Anterior cingulate cortex (tissue), 58 donors: ENCODE measurements at regions not wholly inside any gene's neighbourhood (a gene's known extent, or its start where the extent isn't known, plus 50 kb on each side); places are given as distances from the start of the nearest gene placed in this dataset.
"Not testable (repeated sequence)": the region's sequence is repeated elsewhere in the genome, so short reads cannot be mapped to it uniquely, and the experiment has no call there.

Source experiments
- DNase-seq, 58 donors: peaks; one replicate each; lab custom pipeline; 2025; lab: John Stamatoyannopoulos, UW

DNA sequence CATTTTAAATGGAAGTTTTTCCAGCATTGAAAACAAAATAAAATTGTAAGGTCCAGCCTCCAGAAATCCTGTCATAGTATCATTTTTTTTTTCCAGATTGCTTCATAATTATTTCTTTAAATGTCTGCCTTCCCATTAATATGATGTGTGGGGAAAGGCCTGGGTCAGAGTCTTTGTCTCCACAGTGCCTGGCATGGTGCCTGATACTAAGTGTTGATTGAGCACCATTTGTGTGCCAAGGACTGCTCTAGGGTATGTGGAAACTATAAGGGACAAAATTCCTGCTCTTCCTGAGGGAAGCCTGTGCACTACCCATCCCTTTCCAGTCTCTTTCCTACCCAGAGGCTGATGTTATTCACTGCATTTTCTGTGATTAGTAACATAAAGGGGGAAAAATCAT lies 53.1 kb upstream of the BEND4 start:
- DNase-seq = no peak

GRCh38 chr4:42216664-42217063 lies 64.2 kb upstream of the BEND4 start:
- no peak for DNase-seq

DNA sequence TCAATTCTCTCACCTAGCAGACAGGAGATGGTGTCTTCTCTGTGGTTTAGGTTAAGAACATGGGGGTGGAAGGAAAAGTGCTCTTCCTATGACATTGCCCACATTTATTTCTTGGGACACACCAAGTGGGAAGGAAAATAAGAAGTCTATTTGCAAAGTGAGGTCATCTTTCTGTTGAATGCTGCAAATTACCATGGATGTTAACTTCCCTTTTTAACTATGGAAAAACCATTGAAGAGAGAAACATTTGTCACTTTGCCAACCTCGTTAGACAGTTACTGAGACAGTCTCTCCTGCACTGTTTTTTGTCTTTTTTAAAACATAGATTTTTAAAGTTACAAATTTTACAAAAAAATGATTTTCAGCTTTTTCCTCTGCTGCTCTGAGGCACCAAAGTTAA lies 72.8 kb upstream of the BEND4 start:
- no peak for DNase-seq

DNA sequence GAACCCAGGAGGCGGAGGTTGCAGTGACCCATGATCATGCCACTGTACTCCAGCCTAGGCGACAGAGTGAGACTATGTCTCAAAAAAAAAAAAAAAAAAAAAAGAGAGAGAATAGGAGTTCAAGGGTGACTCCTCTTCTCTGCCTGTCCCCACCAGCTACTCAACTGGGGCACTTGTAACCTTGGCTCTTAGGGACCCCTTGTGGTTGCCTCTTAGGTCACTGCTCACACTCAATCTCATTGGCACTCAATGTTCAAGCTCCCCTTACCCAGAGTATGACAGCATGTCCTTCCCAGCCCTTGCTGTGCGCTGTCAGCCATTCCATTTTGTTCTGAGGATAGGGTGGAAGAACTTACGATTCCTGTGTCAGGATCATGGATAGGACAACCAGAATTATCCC lies 82.4 kb upstream of the BEND4 start:
- no peak for DNase-seq

DNA sequence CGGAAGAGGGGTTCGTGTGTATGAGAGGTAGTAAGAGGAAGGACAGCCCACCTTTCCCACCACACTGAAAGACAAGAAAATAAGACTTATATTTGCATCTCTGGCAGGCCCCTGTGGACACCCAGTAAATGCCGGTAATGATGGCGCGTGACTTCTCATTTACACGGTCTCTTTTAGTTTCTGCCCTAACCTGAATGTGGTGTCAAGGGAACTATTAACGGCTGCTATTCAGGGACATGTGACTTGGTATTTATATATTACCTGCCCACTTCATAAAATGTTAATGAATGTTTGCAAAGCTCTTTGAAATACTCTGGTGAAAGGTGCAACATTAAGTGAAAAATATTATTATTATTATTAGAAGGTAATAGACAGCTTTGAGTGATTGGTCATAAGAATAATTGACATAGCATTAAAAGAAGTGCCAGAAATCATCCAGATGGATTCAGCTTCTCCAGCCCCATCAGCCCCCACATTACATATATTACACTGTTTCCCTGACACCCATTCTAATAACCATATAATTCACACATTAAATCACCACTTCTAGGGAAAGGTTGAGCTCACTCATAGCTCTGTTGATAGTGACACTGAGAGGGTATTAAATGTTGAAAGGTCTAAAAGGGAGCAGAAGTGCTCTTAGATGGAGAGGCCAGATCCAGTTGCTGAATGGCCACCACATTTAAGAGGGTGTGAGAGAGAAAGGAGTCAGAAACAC lies 83.0 kb upstream of the BEND4 start:
- no peak for DNase-seq

GRCh38 chr4:42237010-42237409 lies 84.6 kb upstream of the BEND4 start:
- DNase-seq = no peak

DNA sequence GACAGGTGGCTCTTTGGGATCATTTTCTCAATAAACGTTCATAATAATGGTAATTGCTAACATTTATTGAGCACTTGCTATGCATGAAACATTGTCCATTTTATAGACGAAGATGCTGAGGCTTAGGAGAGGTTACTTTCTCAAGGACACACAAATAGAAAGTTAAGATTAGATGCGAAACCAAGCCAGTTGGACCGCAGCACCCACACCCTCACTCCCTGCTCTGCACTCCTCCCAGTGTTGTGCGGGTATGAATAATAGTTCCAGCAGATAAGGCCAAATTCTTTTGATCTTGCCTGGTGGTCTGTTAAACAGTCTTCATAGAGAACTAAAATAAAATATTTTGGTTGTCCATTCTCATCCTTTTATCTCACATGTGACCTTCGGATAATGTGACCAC lies 85.0 kb upstream of the BEND4 start:
- DNase-seq = no peak

DNA sequence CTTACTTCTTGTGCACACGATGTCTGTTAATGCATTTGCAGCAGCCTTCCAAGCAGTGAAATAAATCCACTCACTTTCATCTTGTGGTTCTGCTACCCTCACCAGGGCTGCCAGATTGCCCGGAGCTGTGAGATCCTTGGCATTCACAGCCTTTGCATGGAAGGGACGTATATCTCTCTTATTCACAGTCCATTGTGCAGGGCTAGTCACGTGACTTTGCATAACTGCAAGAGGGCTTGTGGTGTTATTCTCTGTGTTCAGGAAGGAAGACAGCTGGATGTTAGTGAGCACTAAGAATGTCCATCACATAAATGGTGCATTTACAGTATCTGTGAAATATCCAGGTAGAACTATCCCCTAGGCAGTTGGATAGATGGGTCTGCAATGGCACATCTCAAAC lies 96.5 kb upstream of the BEND4 start:
- no peak for DNase-seq

DNA sequence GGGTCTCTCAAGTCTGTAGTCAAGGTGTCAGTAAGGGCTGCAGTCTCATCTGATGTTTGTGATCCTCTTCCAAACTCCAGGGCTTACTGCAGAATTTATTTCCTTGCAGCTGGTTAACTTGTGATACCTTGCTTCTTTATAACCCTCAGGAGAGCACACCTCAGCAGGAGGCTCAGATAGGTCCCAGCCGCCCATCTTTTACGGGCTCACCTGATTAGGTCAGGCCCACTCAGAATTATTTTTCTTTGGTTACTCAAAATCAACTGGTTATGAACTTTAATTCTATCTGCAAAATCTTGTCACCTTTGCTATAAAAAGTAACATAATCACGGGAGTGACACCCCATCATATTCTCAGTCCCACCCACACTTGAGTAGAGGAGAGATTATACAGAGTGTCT lies 99.9 kb upstream of the BEND4 start:
- no peak for DNase-seq

DNA sequence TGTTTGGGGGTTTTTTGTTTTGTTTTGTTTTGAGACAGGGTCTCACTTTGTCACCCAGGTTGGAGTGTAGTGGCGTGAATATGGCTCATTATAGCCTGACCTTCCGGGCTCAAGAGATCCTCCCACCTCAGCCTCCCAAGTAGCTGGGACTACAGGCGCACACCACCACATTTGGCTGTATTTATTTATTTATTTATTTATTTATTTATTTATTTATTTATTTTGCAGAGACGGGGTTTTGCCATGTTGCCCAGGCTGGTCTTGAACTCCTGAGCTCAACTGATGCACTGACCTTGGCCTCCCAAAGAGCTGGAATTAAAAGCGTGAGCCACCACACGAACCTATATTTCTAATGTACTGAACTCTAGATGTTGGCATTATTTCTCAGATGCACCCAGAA lies 105.2 kb upstream of the BEND4 start:
- not testable (repeated sequence) for DNase-seq

GRCh38 chr4:42262701-42263490 lies 110.4 kb upstream of the BEND4 start:
- DNase-seq = no peak

- no peak for DNase-seq
Measured at GRCh38 chr4:42265782-42266602, 113.5 kb upstream of the BEND4 start.

DNA sequence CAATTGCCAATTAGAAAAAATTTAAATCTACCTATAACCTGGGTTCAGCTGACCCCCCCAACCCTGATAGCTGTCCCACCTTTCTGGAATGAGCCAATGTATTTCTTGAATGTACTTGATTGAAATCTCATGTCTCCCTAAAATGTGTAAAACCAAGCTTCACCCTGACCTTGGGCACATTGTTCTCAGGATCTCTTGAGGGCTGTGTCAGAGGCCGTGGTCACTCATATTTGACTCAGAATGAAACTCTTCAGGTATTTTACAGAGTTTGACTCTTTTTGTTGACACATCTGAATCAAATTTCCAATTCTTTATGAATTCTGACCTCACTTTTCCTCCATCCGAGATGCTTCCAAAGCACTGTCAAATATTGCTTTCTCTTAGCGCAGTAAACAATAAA lies 115.3 kb upstream of the BEND4 start:
- DNase-seq = no peak

GRCh38 chr4:42268824-42269223 lies 116.4 kb upstream of the BEND4 start:
- DNase-seq = no peak

- DNase-seq = no peak
Measured at GRCh38 chr4:42271096-42271495, 118.6 kb upstream of the BEND4 start.

GRCh38 chr4:42277291-42277690 lies 120.0 kb upstream of the SHISA3 start:
- DNase-seq = no peak

GRCh38 chr4:42278709-42279324 lies 118.5 kb upstream of the SHISA3 start:
- DNase-seq = no peak

DNA sequence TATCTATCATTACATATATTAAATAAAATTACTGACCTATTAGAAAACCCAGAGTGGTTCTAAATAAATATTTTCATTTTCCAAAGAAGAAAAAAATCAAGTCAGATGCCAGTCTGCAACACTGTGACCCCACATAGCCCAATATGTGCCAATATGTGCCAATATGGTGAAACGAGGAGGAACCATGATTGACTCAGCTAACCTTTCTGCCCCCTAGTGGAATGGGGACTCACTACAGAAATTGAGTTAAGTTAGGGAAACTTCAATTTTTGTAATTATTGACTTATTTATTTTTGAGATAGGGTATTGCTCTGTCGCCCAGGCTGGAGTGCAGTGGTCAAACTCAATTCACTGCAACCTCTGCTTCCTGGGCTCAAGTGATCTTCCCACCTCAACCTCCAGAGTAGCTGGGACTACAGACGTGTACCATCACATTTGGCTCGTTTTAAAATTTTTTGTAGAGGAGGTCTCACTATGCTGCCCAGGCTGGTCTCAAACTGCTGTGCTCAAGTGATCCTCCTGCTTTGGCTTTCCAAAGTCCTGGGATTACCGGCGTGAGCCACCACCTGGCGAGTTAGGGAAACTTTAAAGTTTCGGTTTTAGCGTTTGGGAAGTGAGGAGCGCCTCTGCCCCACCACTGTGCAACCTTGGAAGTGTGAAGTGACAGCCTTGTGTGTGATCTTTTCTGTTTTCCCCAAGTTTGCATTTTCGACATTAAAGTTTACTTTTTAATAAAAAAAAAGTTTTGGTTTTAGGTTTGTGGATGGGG lies 116.8 kb upstream of the SHISA3 start:
- DNase-seq = no peak

DNA sequence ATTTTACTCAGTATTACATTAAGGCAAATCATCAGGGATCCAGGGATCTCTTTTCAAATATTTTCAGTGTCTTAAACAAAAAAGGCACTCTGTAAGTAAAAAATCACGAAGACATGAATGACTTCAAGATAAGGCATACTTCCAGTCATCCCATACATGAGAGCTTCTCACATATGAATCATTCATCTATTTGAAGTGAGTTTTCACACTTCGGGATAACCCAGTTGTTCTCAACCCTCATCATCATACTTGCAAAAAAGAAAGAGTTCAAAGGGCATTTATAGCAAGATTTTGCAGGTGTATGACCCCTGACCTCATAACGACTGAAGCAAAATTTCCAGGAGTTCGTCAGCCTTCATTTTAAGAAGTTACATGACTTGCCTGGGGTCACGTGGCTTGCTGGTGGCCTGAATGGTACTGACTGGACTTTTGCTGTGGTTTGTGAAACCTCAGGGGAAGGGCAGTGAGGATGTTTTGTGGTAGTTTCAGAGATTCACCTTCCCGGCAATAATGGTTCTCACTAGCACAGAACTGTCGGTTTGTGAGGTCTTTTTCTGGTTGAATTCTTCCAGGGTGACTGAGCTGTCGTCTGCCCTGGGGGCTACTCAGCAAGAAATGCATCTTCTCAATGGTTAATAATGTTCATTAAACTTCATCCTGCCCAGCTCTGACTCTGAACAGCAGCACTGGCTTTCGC lies 115.8 kb upstream of the SHISA3 start:
- DNase-seq = peak in 1 of 58 donors; percentile 5
